ENCODE measurements at regions not wholly inside any gene's neighbourhood (a gene's known extent, or its start where the extent isn't known, plus 50 kb on each side); places are given as distances from the start of the nearest gene placed in this dataset.

DNA sequence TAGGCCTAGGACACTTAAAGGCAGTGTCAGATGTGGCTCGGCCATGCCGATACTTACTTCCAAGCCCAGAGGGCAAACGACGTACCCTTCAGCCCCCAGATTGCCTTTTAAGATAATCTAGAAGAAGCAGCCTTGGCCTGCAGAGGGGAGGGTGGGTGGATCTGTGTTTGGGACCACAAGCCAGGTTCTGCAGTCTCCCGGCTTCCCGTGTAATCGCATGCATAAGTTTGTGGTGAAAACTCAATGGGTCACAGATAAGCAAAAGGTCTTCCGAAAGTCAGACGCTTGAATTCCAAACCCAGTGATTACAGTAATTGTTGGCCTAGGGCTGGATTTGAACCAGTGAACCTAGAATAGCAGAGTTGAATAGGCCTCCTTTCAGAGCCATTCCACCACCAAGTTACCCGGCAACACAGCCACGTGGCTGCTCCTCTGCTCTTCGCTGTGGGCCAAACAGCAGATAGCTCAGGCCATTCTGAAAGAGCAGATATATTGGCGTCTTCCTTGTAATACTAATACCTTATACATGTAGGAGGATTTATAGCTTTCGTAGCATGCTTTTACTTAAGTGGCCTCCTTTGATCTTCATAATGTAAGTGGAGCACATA lies 170.8 kb upstream of the CADM1 start:
- H3K27ac Mint-ChIP-seq, result no peak overlapping the region
- no peak for DNase-seq
- Histone ChIP-seq H3K27ac (ENCODE audit: low read depth in 1 of 2, low read length in 2 of 2) (no peak overlapping the region), H3K4me3 (replicated peaks in 1 of 3; ENCODE audit: low read depth in 2 of 3, low read length in 3 of 3) (no peak overlapping the region), H3K79me2 (ENCODE audit: insufficient read depth, low read length) (no peaks in the 10 kb centered on the region), H3K4me2 (replicated peaks; ENCODE audit: extremely low read depth, low read length, poor library complexity, severe bottlenecking) (no peak overlapping the region), H4K20me1 (ENCODE audit: insufficient read depth, low read length) (no peaks in the 10 kb centered on the region), H3K9ac (ENCODE audit: insufficient read depth, low read length, poor library complexity, severe bottlenecking) (no peak overlapping the region), H3K4me1 (ENCODE audit: control insufficient read depth in 1 of 2, insufficient read depth in 2 of 2, low read length in 2 of 2) (peaks cover 4 to 9% of the 10 kb centered on the region in 2 donors), H3K36me3 (replicated peaks in 1 of 2; ENCODE audit: control insufficient read depth in 1 of 2, insufficient read depth in 2 of 2, low read length in 2 of 2) (no peaks in the 10 kb centered on the region), H2AFZ (ENCODE audit: insufficient read depth, low read depth, low read length, poor library complexity, severe bottlenecking) (no peak overlapping the region), H3K27me3 (ENCODE audit: control insufficient read depth in 2 of 2, insufficient read depth in 2 of 2, low read length in 2 of 2) (peaks cover 0 to 4% of the 10 kb centered on the region in 2 donors), H3K9me3 (replicated peaks in 1 of 2; ENCODE audit: control insufficient read depth in 1 of 2, insufficient read depth in 1 of 2, low read length in 2 of 2) (no peaks in the 10 kb centered on the region)
- peaks cover 0 to 4% (median 4%) of the 10 kb centered on the region in 3 donors for H3K27me3 Mint-ChIP-seq (ENCODE audit: low read depth in 3 of 3)
- no peaks in the 10 kb centered on the region for H3K36me3 Mint-ChIP-seq
- no peak overlapping the region for H3K4me3 Mint-ChIP-seq
- TF ChIP-seq, protein P1, sequence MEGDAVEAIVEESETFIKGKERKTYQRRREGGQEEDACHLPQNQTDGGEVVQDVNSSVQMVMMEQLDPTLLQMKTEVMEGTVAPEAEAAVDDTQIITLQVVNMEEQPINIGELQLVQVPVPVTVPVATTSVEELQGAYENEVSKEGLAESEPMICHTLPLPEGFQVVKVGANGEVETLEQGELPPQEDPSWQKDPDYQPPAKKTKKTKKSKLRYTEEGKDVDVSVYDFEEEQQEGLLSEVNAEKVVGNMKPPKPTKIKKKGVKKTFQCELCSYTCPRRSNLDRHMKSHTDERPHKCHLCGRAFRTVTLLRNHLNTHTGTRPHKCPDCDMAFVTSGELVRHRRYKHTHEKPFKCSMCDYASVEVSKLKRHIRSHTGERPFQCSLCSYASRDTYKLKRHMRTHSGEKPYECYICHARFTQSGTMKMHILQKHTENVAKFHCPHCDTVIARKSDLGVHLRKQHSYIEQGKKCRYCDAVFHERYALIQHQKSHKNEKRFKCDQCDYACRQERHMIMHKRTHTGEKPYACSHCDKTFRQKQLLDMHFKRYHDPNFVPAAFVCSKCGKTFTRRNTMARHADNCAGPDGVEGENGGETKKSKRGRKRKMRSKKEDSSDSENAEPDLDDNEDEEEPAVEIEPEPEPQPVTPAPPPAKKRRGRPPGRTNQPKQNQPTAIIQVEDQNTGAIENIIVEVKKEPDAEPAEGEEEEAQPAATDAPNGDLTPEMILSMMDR (IDR thresholded peaks at IDR 0.05), result no peak
- intact Hi-C loops (cut with micrococcal nuclease), result loop anchor here (5.0 to 10.0 kb wide), 3 partner anchors 50 to 72 kb away; no protein-coding TSS in a partner anchor
- WGBS (ENCODE audit: insufficient coverage), result 100% methylated on average over 5 of the region's 14 CpGs
- peaks cover 11% of the 10 kb centered on the region for H3K4me1 Mint-ChIP-seq
- H3K9me3 Mint-ChIP-seq, result peaks cover 0 to 4% (median 0%) of the 10 kb centered on the region in 7 donors

DNA sequence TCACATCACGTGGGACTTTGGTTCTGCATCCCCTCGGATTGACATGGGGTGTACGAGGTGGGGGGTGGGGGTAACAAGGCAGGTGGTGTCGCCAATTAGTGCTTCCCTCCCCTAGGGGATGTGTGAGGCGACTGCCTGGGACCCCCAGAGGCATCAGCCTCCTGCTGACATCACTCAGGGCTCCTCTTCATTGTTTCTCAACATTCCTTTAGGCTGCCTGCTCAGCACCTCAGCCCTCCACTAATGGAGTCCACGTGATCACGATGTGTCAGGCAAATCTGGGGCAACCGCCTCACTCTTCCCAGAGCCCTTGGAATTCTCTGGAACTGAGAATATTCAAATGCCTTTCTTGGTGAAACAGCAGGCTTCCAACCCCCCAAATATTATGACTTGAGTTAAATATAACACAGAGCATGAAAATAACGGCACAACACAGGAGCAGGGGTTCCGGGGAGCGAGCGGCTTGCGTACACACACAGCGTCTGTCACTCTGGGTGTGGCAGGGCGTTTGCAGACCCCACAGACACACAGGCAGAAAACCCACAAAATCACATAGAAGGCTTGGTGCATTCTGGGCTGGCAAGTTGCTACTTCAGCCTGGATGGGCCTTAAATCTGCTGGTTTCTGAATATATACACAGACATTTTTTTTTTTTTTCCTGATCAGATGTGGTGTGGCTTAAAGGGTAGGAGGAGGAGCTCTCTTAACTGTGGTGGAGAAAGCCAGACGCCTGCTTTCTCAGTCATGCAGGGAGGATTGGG lies 170.1 kb upstream of the CADM1 start:
- Histone ChIP-seq H3K4me1 (ENCODE audit: control insufficient read depth in 1 of 2, insufficient read depth in 2 of 2, low read length in 2 of 2) (peaks cover 4 to 9% of the 10 kb centered on the region in 2 donors), H3K27me3 (ENCODE audit: control insufficient read depth in 2 of 2, insufficient read depth in 2 of 2, low read length in 2 of 2) (peaks cover 0 to 9% of the 10 kb centered on the region in 2 donors), H3K9ac (ENCODE audit: insufficient read depth, low read length, poor library complexity, severe bottlenecking) (no peak overlapping the region), H3K79me2 (ENCODE audit: insufficient read depth, low read length) (no peaks in the 10 kb centered on the region), H4K20me1 (ENCODE audit: insufficient read depth, low read length) (no peaks in the 10 kb centered on the region), H3K27ac (ENCODE audit: low read depth in 1 of 2, low read length in 2 of 2) (no peak overlapping the region), H2AFZ (ENCODE audit: insufficient read depth, low read depth, low read length, poor library complexity, severe bottlenecking) (no peak overlapping the region), H3K36me3 (replicated peaks in 1 of 2; ENCODE audit: control insufficient read depth in 1 of 2, insufficient read depth in 2 of 2, low read length in 2 of 2) (no peaks in the 10 kb centered on the region), H3K9me3 (replicated peaks in 1 of 2; ENCODE audit: control insufficient read depth in 1 of 2, insufficient read depth in 1 of 2, low read length in 2 of 2) (no peaks in the 10 kb centered on the region), H3K4me2 (replicated peaks; ENCODE audit: extremely low read depth, low read length, poor library complexity, severe bottlenecking) (no peak overlapping the region), H3K4me3 (replicated peaks in 1 of 3; ENCODE audit: low read depth in 2 of 3, low read length in 3 of 3) (no peak overlapping the region)
- TF ChIP-seq, protein P1 (IDR thresholded peaks at IDR 0.05), result no peak
- intact Hi-C loops (cut with micrococcal nuclease), result loop anchor here in 1 of 2 donors (10.0 kb wide), 1 partner anchor 50 kb away; no protein-coding TSS in a partner anchor
- 89% methylated on average over 12 of the region's 16 CpGs for WGBS (ENCODE audit: insufficient coverage)
- DNase-seq, result no peak
- H3K4me3 Mint-ChIP-seq, result no peak overlapping the region
- peaks cover 11% of the 10 kb centered on the region for H3K4me1 Mint-ChIP-seq
- no peaks in the 10 kb centered on the region for H3K36me3 Mint-ChIP-seq
- H3K27ac Mint-ChIP-seq, result no peak overlapping the region
- peaks cover 0 to 4% (median 0%) of the 10 kb centered on the region in 7 donors for H3K9me3 Mint-ChIP-seq
- H3K27me3 Mint-ChIP-seq (ENCODE audit: low read depth in 3 of 3), result peaks cover under 1 to 6% (median 5%) of the 10 kb centered on the region in 3 donors

Measured in CD14-positive monocyte (primary cell).